Smooth muscle cell (in vitro differentiated cells): ENCODE measurements at regions not wholly inside any gene's neighbourhood (a gene's known extent, or its start where the extent isn't known, plus 50 kb on each side); places are given as distances from the start of the nearest gene placed in this dataset.

Experiments
- DNase-seq: peaks from one replicate; lab custom pipeline; 2025; ENCODE audit not compliant: unreplicated experiment; lab: John Stamatoyannopoulos, UW
- H2AFZ ChIP-seq: fragments of 200-600 bp; sonication (generic); 2 replicates; pipeline ENCODE4 v1.6.0; 2016; ENCODE audit warnings: antibody characterized with exemption, low read depth, mild to moderate bottlenecking
- H3F3A ChIP-seq: fragments of 200-600 bp; sonication (generic); 2 replicates; pipeline ENCODE4 v1.6.0; 2017; ENCODE audit warnings: antibody characterized with exemption, low read depth
- H3K27ac ChIP-seq: fragments of 200-600 bp; sonication (generic); 2 replicates; pipeline ENCODE4 v1.5.1; 2016; ENCODE audit warnings: low read depth, mild to moderate bottlenecking
- H3K27me3 ChIP-seq: fragments of 200-600 bp; sonication (generic); 2 replicates; pipeline ENCODE4 v1.6.1; 2016; ENCODE audit warnings: low read depth, mild to moderate bottlenecking
- H3K36me3 ChIP-seq: fragments of 200-600 bp; sonication (generic); 2 replicates; pipeline ENCODE4 v1.5.1; 2016; ENCODE audit warnings: low read depth
- H3K4me1 ChIP-seq: fragments of 200-600 bp; sonication (generic); 2 replicates; pipeline ENCODE4 v1.5.1; 2016; ENCODE audit warnings: low read depth
- H3K4me2 ChIP-seq: fragments of 200-600 bp; sonication (generic); 2 replicates; pipeline ENCODE4 v1.6.0; 2016; ENCODE audit warnings: mild to moderate bottlenecking
- H3K4me3 ChIP-seq: fragments of 200-600 bp; sonication (generic); 2 replicates; pipeline ENCODE4 v1.5.1; 2016; ENCODE audit warnings: mild to moderate bottlenecking
- H3K79me2 ChIP-seq: fragments of 200-600 bp; sonication (generic); 2 replicates; pipeline ENCODE4 v1.6.0; 2016; ENCODE audit warnings: low read depth, mild to moderate bottlenecking
- H3K9ac ChIP-seq: fragments of 200-600 bp; sonication (generic); 2 replicates; pipeline ENCODE4 v1.6.0; 2016; ENCODE audit warnings: low read depth
- H3K9me3 ChIP-seq: fragments of 200-600 bp; sonication (generic); replicated peaks from 2 replicates; pipeline ENCODE4 v1.5.1; 2016; ENCODE audit warnings: low read depth
- H4K20me1 ChIP-seq: fragments of 200-600 bp; sonication (generic); 2 replicates; pipeline ENCODE4 v1.6.0; 2016; ENCODE audit warnings: low read depth
- WGBS: methylation state at CpG from one replicate; pipeline ENCODE4 v1.1.7; 2016; ENCODE audit warnings: low lambda C conversion rate; 5-methylcytosine and 5-hydroxymethylcytosine counted together
- TF ChIP-seq, protein P1 (sequence below): fragments of 200-600 bp; sonication (generic); IDR thresholded peaks from 2 replicates; pipeline ENCODE4 v1.5.1; 2017; ENCODE audit warnings: borderline replicate concordance, mild to moderate bottlenecking, antibody characterized with exemption; ENCODE audit not compliant: insufficient read depth, poor library complexity, severe bottlenecking

DNA sequence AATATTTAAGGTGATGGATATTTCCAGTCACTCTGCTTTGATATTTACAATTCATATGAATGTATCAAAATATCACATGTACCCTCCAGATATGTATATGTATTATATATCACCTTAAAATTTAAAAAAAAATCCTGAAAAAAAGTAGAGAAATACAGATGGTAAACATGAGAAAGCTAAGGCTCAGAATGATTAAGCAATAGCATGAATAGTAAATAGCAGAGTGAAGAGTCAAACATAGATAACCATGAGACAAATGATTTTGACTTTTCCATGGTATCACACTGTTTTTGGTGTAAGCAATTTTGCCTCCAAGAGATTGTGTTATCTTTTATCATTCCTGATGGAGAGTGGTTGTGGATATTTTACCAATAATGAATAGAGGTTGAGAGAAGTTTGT is 868.8 kb downstream of the CDH11 start:
- H3K27me3 ChIP-seq = no peaks in the 10 kb centered on the region
- H3K9ac ChIP-seq = no peak overlapping the region
- no peaks in the 10 kb centered on the region for H3K9me3 ChIP-seq
- no peaks in the 10 kb centered on the region for H3K4me1 ChIP-seq
- H2AFZ ChIP-seq = no peak overlapping the region
- no peak overlapping the region for H3K4me3 ChIP-seq
- H3K27ac ChIP-seq = no peak overlapping the region
- no peak for DNase-seq
- H3K4me2 ChIP-seq = no peak overlapping the region
- TF ChIP-seq, protein P1, sequence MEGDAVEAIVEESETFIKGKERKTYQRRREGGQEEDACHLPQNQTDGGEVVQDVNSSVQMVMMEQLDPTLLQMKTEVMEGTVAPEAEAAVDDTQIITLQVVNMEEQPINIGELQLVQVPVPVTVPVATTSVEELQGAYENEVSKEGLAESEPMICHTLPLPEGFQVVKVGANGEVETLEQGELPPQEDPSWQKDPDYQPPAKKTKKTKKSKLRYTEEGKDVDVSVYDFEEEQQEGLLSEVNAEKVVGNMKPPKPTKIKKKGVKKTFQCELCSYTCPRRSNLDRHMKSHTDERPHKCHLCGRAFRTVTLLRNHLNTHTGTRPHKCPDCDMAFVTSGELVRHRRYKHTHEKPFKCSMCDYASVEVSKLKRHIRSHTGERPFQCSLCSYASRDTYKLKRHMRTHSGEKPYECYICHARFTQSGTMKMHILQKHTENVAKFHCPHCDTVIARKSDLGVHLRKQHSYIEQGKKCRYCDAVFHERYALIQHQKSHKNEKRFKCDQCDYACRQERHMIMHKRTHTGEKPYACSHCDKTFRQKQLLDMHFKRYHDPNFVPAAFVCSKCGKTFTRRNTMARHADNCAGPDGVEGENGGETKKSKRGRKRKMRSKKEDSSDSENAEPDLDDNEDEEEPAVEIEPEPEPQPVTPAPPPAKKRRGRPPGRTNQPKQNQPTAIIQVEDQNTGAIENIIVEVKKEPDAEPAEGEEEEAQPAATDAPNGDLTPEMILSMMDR = no peak
- no peaks in the 10 kb centered on the region for H3K36me3 ChIP-seq
- H4K20me1 ChIP-seq = no peaks in the 10 kb centered on the region
- H3F3A ChIP-seq = no peaks in the 10 kb centered on the region
- no peaks in the 10 kb centered on the region for H3K79me2 ChIP-seq

DNA sequence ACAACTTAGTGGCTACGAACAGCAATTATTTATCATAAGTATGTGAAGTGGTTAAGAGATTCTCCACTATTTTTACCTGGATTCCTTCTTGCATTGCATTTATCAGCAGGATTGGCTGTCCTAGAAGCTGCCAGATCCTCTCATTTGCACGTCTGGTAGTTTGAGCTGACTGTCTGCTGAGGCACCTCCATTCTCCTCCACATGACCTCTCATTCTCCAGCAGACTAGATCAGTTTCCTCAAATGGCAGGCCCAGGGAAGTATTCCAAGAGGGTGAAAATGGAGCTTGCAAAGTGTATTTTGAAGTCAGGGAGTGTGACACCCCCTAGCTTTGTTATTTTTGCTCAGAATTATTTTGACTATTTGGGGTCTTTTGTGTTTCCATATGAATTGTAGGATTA is 870.1 kb downstream of the CDH11 start:
- WGBS = 83% methylated on average over 2 of the region's 2 CpGs

DNA sequence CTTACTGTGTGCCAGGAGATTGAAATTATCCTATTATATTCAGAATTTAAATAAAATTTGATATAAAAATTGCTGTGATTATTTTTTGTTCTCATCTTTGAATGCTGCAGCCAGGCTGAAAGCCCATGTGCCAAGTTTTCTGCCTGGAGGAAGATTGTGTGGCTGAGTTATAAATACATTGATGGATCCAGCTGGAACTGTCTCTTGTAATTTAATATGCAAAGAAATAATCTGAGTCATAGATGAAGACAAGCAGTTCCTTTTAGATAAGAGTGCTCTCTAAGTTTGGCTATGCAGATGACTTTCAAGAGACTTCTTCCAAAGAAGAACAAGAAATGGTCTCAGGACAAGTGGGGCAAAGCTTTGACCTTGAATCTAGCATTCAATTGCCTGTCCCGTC is 871.0 kb downstream of the CDH11 start:
- no peak overlapping the region for H3K4me2 ChIP-seq
- no peaks in the 10 kb centered on the region for H3K9me3 ChIP-seq
- H2AFZ ChIP-seq = no peak overlapping the region
- no peaks in the 10 kb centered on the region for H3K27me3 ChIP-seq
- no peaks in the 10 kb centered on the region for H4K20me1 ChIP-seq
- H3K36me3 ChIP-seq = no peaks in the 10 kb centered on the region
- no peak overlapping the region for H3K9ac ChIP-seq
- no peaks in the 10 kb centered on the region for H3K4me1 ChIP-seq
- no peak overlapping the region for H3K27ac ChIP-seq
- no peaks in the 10 kb centered on the region for H3F3A ChIP-seq
- TF ChIP-seq, protein P1 = no peak
- 100% methylated on average over 1 of the region's 1 CpG for WGBS
- no peaks in the 10 kb centered on the region for H3K79me2 ChIP-seq
- no peak overlapping the region for H3K4me3 ChIP-seq
- DNase-seq = no peak

More for the DNA sequence above, 870.1 kb downstream of the CDH11 start:
- Histone ChIP-seq H4K20me1 (no peaks in the 10 kb centered on the region), H3K4me3 (no peak overlapping the region), H3K36me3 (no peaks in the 10 kb centered on the region), H3F3A (no peaks in the 10 kb centered on the region), H3K4me2 (no peak overlapping the region), H2AFZ (no peak overlapping the region), H3K4me1 (no peaks in the 10 kb centered on the region), H3K79me2 (no peaks in the 10 kb centered on the region), H3K27ac (no peak overlapping the region), H3K9me3 (no peaks in the 10 kb centered on the region), H3K9ac (no peak overlapping the region), H3K27me3 (no peaks in the 10 kb centered on the region)
- TF ChIP-seq, protein P1 = no peak
- no peak for DNase-seq

DNA sequence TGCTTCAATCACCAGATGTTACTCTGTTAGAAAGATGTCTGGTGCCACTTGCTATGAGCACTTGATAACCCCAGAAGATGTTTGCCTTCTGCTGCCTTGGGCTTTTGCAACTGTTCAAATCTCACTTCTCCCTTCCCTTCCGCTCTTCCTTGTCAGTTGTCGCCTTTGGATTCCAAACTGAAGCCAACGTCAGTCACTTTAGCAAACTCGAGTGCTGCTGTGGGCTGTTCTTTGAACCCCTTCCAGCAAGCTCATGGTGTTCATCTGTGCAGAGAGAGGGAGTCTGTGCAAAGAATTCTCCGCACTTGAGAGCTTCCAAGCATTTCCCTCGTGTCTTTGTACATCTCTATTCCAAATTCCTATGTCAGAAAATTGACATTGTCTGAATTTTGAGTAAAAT is 879.4 kb downstream of the CDH11 start:
- H3F3A ChIP-seq = peaks cover 6% of the 10 kb centered on the region
- H3K4me1 ChIP-seq = no peaks in the 10 kb centered on the region
- H3K9me3 ChIP-seq = no peaks in the 10 kb centered on the region
- 91% methylated on average over 6 of the region's 6 CpGs for WGBS
- no peak overlapping the region for H3K9ac ChIP-seq
- H3K27ac ChIP-seq = no peak overlapping the region
- no peak overlapping the region for H2AFZ ChIP-seq
- H3K4me3 ChIP-seq = no peak overlapping the region
- no peak for DNase-seq
- no peaks in the 10 kb centered on the region for H3K36me3 ChIP-seq
- no peaks in the 10 kb centered on the region for H3K27me3 ChIP-seq
- H4K20me1 ChIP-seq = no peaks in the 10 kb centered on the region
- TF ChIP-seq, protein P1 = no peak
- H3K79me2 ChIP-seq = no peaks in the 10 kb centered on the region
- no peak overlapping the region for H3K4me2 ChIP-seq
